Type B pancreatic cell (in vitro differentiated cells): ENCODE measurements at regions not wholly inside any gene's neighbourhood (a gene's known extent, or its start where the extent isn't known, plus 50 kb on each side); places are given as distances from the start of the nearest gene placed in this dataset.

ENCODE experiments used
- DNase-seq: peaks from one replicate; pipeline ENCODE4 v3.0.0; 2021; ENCODE audit warnings: mixed read lengths; ENCODE audit not compliant: unreplicated experiment; ENCODE audit errors: extremely low spot score
- H3K27ac Mint-ChIP-seq: 2 replicates; pipeline ENCODE4 v1.8.0; 2021; ENCODE audit warnings: mild to moderate bottlenecking, mixed read lengths
- H3K27me3 Mint-ChIP-seq: 2 replicates; pipeline ENCODE4 v1.8.0; 2021; ENCODE audit warnings: mixed read lengths
- H3K36me3 Mint-ChIP-seq: 2 replicates; pipeline ENCODE4 v1.8.0; 2021; ENCODE audit warnings: mixed read lengths
- H3K4me1 Mint-ChIP-seq: one replicate; pipeline ENCODE4 v1.8.0; 2021; ENCODE audit warnings: mixed read lengths; ENCODE audit not compliant: unreplicated experiment
- H3K4me3 Mint-ChIP-seq: 2 replicates; pipeline ENCODE4 v1.8.0; 2021; ENCODE audit warnings: mild to moderate bottlenecking, mixed read lengths
- H3K9me3 Mint-ChIP-seq: 2 replicates; pipeline ENCODE4 v1.8.0; 2021; ENCODE audit warnings: mixed read lengths
- CTCF ChIP-seq: fragments of 200-600 bp; sonication (generic); conservative IDR thresholded peaks from 2 replicates; pipeline ENCODE4 v1.5.0; 2021; ENCODE audit warnings: antibody characterized with exemption, mild to moderate bottlenecking

DNA sequence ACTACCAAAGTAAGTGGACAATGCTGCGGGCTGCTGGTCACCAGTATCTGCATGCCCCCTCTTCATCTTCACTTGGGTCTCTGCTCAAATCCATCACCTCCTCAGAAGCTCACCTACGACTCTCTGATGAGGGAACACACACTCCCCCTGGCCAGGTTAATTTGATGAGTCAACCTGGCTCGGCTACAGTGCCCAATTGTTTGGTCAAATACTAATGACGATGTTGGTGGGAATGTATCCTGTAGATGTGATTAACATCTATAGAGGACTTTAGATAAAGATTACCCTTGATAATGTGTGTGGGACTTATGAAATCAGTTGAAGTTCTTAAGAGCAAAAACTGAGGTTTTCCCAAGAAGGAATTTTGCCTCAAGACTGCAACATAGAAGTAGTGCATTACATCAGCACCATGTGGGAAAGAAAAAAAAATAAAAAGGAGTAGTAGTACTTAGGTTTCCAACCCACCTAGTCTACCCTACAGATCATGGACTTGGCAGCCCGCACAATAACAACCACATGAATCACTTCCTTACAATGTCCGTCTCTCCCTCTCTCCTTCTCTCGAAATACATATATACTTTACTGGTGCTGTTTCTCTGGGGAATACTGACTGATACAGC lies 467.3 kb downstream of the DNAH5 start:
- H3K36me3 Mint-ChIP-seq, result no peaks in the 10 kb centered on the region
- no peaks in the 10 kb centered on the region for H3K9me3 Mint-ChIP-seq
- H3K4me3 Mint-ChIP-seq, result no peak overlapping the region
- no peak for TF ChIP-seq CTCF
- H3K27ac Mint-ChIP-seq, result no peak overlapping the region
- DNase-seq, result no peak
- H3K27me3 Mint-ChIP-seq, result peaks cover 26% of the 10 kb centered on the region
- no peaks in the 10 kb centered on the region for H3K4me1 Mint-ChIP-seq

DNA sequence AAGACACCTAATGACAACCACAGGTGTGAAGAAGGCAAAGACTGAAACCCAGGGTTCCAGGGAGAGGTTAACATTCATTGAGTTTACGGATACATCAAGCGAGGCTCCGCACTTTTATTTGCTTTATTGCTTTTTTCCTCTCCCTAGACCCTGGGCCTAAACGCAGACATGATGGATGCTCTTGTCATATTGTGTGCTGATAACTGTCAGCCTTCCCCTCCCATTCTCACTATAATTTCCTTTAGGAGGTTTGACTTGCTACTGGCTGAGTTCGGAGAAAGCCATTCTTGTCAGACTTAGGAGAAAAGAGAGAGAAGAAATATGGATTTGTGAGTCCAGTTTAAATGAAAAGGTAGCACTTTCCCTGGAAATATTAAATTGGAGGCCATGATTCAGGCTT lies 471.6 kb downstream of the DNAH5 start:
- Mint-ChIP-seq H3K4me3 (no peak overlapping the region), H3K36me3 (no peaks in the 10 kb centered on the region), H3K4me1 (no peaks in the 10 kb centered on the region)

GRCh38 chr5:13470975-13471374 lies 473.5 kb downstream of the DNAH5 start:
- H3K9me3 Mint-ChIP-seq, result no peaks in the 10 kb centered on the region
- no peak for TF ChIP-seq CTCF
- H3K27ac Mint-ChIP-seq, result no peak overlapping the region
- H3K27me3 Mint-ChIP-seq, result peaks cover 26% of the 10 kb centered on the region
- no peaks in the 10 kb centered on the region for H3K4me1 Mint-ChIP-seq
- H3K36me3 Mint-ChIP-seq, result no peaks in the 10 kb centered on the region
- DNase-seq, result no peak
- H3K4me3 Mint-ChIP-seq, result no peak overlapping the region

More for the DNA sequence above, 471.6 kb downstream of the DNAH5 start:
- Mint-ChIP-seq H3K27me3 (peaks cover 30% of the 10 kb centered on the region), H3K9me3 (no peaks in the 10 kb centered on the region), H3K27ac (no peak overlapping the region)
- TF ChIP-seq CTCF, result no peak
- DNase-seq, result no peak

DNA sequence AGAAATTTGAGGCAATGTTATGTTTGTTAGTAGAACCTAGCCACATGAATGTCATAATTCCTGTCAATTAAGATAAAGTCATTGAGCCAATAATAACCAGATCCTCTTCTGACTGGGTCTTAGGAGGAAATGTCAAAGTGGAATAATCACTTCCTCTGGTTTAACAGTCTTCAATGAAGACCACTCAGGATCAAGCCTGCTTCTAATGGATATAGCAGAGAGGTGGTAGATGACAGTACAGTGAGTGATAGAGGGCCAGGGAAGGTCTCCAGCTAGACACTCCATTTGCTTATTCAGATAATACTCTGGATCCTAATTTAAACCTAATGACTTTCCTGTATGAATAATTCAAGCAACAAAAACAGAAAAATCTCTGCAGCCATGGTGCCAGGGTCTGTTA lies 474.2 kb downstream of the DNAH5 start:
- no peak overlapping the region for H3K27ac Mint-ChIP-seq
- H3K4me3 Mint-ChIP-seq, result no peak overlapping the region
- no peak for TF ChIP-seq CTCF
- H3K36me3 Mint-ChIP-seq, result no peaks in the 10 kb centered on the region
- no peak for DNase-seq
- H3K27me3 Mint-ChIP-seq, result peaks cover 26% of the 10 kb centered on the region
- H3K4me1 Mint-ChIP-seq, result no peaks in the 10 kb centered on the region
- H3K9me3 Mint-ChIP-seq, result no peaks in the 10 kb centered on the region

DNA sequence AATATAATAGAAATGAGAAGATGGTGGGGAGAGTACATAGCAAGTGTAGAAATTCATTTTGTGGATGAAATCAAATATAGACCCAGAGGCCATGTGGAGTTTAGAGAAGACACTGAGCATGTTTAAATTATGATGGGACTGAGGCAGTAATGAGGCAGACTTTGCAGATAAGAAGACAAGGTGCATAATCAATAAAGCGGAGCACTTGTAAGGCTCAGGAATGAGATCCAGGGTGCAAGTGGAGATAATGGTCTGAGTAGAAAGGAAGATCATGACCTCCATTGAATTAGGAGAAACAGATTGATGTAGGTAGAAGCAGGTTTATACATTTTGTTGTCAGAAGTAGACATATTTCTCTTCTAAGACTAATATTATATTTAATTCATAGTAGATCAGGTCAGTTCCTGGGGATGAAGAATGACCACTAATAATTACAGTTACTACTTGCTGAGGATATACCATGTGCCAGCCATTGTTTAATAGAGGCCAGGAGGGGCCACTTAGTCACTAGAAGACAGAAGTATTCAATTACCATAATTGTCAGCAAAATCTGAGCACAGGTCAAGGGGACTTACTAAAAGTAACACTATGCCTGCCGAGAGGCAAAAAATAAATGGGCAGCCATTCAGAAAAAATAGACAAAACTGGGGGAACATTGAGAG lies 479.8 kb downstream of the DNAH5 start:
- no peak for TF ChIP-seq CTCF
- Mint-ChIP-seq H3K4me1 (no peaks in the 10 kb centered on the region), H3K4me3 (no peak overlapping the region), H3K9me3 (no peaks in the 10 kb centered on the region), H3K36me3 (no peaks in the 10 kb centered on the region), H3K27ac (no peak overlapping the region), H3K27me3 (peaks cover 10% of the 10 kb centered on the region)
- DNase-seq, result no peak
